ACC112 (cell line): ENCODE measurements at regions not wholly inside any gene's neighbourhood (a gene's known extent, or its start where the extent isn't known, plus 50 kb on each side); places are given as distances from the start of the nearest gene placed in this dataset.

Experiments used
- H2AFZ ChIP-seq: fragments of 200-600 bp; sonication (generic); one replicate; pipeline ENCODE4 v1.6.0; 2017; ENCODE audit warnings: antibody characterized with exemption, low read length; ENCODE audit not compliant: unreplicated experiment
- H3K27ac ChIP-seq: fragments of 200-600 bp; sonication (generic); 2 replicates; pipeline ENCODE4 v1.5.1; 2014; ENCODE audit warnings: low read depth, mild to moderate bottlenecking, antibody characterized with exemption, low read length, moderate library complexity
- H3K27me3 ChIP-seq: fragments of 200-600 bp; sonication (generic); 2 replicates; pipeline ENCODE4 v1.6.1; 2014; ENCODE audit warnings: mild to moderate bottlenecking, antibody characterized with exemption, low read length, moderate library complexity, mixed read lengths; ENCODE audit not compliant: insufficient read depth
- H3K36me3 ChIP-seq: fragments of 200-600 bp; sonication (generic); 2 replicates; pipeline ENCODE4 v1.6.1; 2016; ENCODE audit warnings: mild to moderate bottlenecking, antibody characterized with exemption, low read length, moderate library complexity, mixed read lengths; ENCODE audit not compliant: insufficient read depth
- H3K4me1 ChIP-seq: fragments of 200-600 bp; sonication (generic); one replicate; pipeline ENCODE4 v1.6.1; 2016; ENCODE audit warnings: low read length, mixed read lengths; ENCODE audit not compliant: insufficient read depth, unreplicated experiment, control insufficient read depth
- H3K4me3 ChIP-seq: fragments of 200-600 bp; sonication (generic); 2 replicates; pipeline ENCODE4 v1.5.1; 2014; ENCODE audit warnings: mild to moderate bottlenecking, low read depth, low read length
- H3K79me2 ChIP-seq: fragments of 200-600 bp; sonication (generic); one replicate; pipeline ENCODE4 v1.6.0; 2016; ENCODE audit warnings: low read length; ENCODE audit not compliant: control insufficient read depth, unreplicated experiment, insufficient read depth

DNA sequence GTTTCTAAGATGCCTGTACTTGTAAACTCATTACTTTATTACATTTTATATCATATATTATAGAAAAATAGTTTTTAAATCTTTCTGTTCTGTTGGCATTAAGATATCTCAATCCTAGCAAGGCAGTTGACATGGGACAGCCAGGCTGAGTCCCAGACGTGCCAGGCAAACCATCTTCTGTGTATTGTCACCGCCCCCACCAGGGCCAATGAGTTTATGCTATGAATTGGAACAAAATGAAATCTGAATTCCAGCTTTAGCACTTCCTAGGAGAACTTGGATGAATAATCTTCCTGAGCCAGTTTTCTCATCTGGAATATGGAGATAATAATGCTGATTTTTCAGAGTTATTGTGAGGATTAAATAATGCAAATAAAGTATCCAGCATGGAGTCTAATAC, 79.9 kb upstream of the GSX1 start:
- no peaks in the 10 kb centered on the region for H3K4me1 ChIP-seq
- H3K27me3 ChIP-seq = peaks cover 66% of the 10 kb centered on the region
- H2AFZ ChIP-seq = no peak overlapping the region
- H3K27ac ChIP-seq = no peak overlapping the region
- no peaks in the 10 kb centered on the region for H3K36me3 ChIP-seq
- no peaks in the 10 kb centered on the region for H3K79me2 ChIP-seq
- no peak overlapping the region for H3K4me3 ChIP-seq

DNA sequence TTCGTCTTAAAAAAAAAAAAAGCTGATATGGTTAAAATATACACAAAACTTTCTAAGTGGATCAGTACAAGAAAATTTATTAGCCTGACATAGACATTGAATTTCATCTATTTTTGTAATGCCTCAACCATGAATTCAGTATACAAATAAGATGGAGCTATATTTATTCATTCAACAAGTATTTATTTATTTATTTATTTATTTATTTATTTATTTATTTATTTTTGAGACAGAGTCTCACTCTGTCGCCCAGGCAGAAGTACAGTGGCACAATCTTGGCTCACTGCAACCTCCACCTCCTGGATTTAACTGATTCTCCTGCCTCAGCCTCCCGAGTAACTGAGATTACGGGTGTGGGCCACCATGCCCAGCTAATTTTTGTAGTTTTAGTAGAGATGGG, 78.5 kb upstream of the GSX1 start:
- Histone ChIP-seq H3K4me3 (no peak overlapping the region), H3K27me3 (peaks cover 67% of the 10 kb centered on the region), H3K27ac (no peak overlapping the region), H3K4me1 (no peaks in the 10 kb centered on the region), H3K36me3 (no peaks in the 10 kb centered on the region), H3K79me2 (no peaks in the 10 kb centered on the region), H2AFZ (no peak overlapping the region)

GRCh38 chr13:27721681-27722080, 70.6 kb upstream of the GSX1 start:
- H2AFZ ChIP-seq = no peak overlapping the region
- peaks cover 85% of the 10 kb centered on the region for H3K27me3 ChIP-seq
- no peaks in the 10 kb centered on the region for H3K79me2 ChIP-seq

GRCh38 chr13:27728271-27728670, 64.0 kb upstream of the GSX1 start:
- H3K27me3 ChIP-seq = peaks cover 66% of the 10 kb centered on the region
- no peaks in the 10 kb centered on the region for H3K79me2 ChIP-seq
- no peaks in the 10 kb centered on the region for H3K36me3 ChIP-seq
- no peaks in the 10 kb centered on the region for H3K4me1 ChIP-seq
- no peak overlapping the region for H3K4me3 ChIP-seq
- no peak overlapping the region for H2AFZ ChIP-seq
- no peak overlapping the region for H3K27ac ChIP-seq

More at GRCh38 chr13:27721681-27722080, 70.6 kb upstream of the GSX1 start:
- Histone ChIP-seq H3K4me1 (no peaks in the 10 kb centered on the region), H3K4me3 (no peak overlapping the region), H3K36me3 (no peaks in the 10 kb centered on the region), H3K27ac (no peak overlapping the region)

DNA sequence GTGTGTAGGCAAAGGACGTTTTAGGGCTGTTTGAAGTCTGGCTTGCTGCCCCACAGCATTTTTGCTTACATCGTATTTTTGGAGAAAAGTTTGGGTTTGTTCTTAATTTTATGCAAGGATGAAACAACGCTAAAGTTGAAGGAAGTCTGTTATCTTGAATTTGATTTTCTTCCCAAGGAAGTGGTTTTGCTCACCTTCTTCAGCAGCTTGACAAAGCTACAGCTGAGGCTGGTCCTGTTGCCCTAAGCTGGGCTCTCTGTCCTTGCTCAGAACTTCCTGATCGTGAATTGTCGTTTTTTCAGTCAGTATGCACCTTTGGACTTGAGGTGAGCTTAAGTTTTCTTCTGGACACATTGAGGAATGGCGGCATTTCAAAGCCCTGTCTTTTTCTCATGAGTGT, 62.1 kb upstream of the GSX1 start:
- Histone ChIP-seq H3K36me3 (no peaks in the 10 kb centered on the region), H2AFZ (no peak overlapping the region), H3K27ac (no peak overlapping the region), H3K4me1 (no peaks in the 10 kb centered on the region), H3K79me2 (no peaks in the 10 kb centered on the region), H3K27me3 (peaks cover 49% of the 10 kb centered on the region), H3K4me3 (no peak overlapping the region)
